ENCODE measurements at regions not wholly inside any gene's neighbourhood (a gene's known extent, or its start where the extent isn't known, plus 50 kb on each side); places are given as distances from the start of the nearest gene placed in this dataset.
"Not testable (repeated sequence)": the region's sequence is repeated elsewhere in the genome, so short reads cannot be mapped to it uniquely, and the experiment has no call there.

- Histone ChIP-seq H3F3A (ENCODE audit: insufficient read depth, low read depth) (no peaks in the 10 kb centered on the region), H3K4me2 (no peak overlapping the region), H3K4me3 (no peak overlapping the region), H3K27ac (no peak overlapping the region), H3K27me3 (ENCODE audit: insufficient read depth, low read depth) (peaks cover 48% of the 10 kb centered on the region), H4K20me1 (ENCODE audit: insufficient read depth) (no peaks in the 10 kb centered on the region), H3K9me2 (ENCODE audit: insufficient read depth) (no peaks in the 10 kb centered on the region), H3K4me1 (replicated peaks; ENCODE audit: insufficient read depth) (no peaks in the 10 kb centered on the region), H3K79me2 (ENCODE audit: low read depth) (no peaks in the 10 kb centered on the region), H2AFZ (no peak overlapping the region), H3K36me3 (ENCODE audit: low read depth) (no peaks in the 10 kb centered on the region), H3K9me3 (ENCODE audit: insufficient read depth, low read depth) (no peaks in the 10 kb centered on the region)
- BruUV-seq (replicated peaks): no TSS peak
- TF ChIP-seq CTCF (conservative IDR thresholded peaks at IDR 0.05) (no peak), EZH2 (IDR thresholded peaks at IDR 0.05; ENCODE audit: low read depth) (no peak)
- POLR2A ChIA-PET (ENCODE audit: unreplicated experiment): no interaction called here
- CTCF ChIA-PET: no interaction called here
- intact Hi-C loops (cut with micrococcal nuclease; ENCODE audit: unreplicated experiment): no loop called here
- no peak for DNase-seq
These were observed 274.9 kb downstream of the RRAGC start for GRCh38 chr1:38584448-38585355.

DNA sequence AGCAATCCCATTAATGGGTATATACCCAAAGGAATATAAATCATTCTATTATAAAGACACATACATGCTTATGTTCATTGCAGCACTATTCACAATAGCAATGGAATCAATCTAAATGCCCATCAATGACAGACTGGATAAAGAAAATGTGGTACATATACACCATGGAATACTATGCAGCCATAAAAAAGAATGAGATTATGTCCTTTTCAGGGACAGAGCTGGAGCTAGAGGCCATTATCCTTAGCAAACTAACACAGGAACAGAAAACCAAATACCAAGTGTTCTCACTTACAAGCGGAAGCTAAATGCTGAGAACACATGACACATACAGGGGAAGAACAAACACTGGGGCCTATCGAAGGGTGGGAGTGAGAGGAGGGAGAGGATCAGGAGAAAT lies 276.3 kb downstream of the RRAGC start:
- H3F3A ChIP-seq (ENCODE audit: insufficient read depth, low read depth); H3K27ac ChIP-seq; H3K9me2 ChIP-seq (ENCODE audit: insufficient read depth); POLR2A ChIA-PET (ENCODE audit: unreplicated experiment); H3K79me2 ChIP-seq (ENCODE audit: low read depth); intact Hi-C loops (cut with micrococcal nuclease; ENCODE audit: unreplicated experiment); H4K20me1 ChIP-seq (ENCODE audit: insufficient read depth); H3K36me3 ChIP-seq (ENCODE audit: low read depth); BruUV-seq (replicated peaks); H3K9me3 ChIP-seq (ENCODE audit: insufficient read depth, low read depth); DNase-seq; H3K4me3 ChIP-seq; H2AFZ ChIP-seq; CTCF ChIA-PET; H3K4me1 ChIP-seq (replicated peaks; ENCODE audit: insufficient read depth); H3K4me2 ChIP-seq: not testable (repeated sequence)
- H3K27me3 ChIP-seq (ENCODE audit: insufficient read depth, low read depth): peaks cover 54% of the 10 kb centered on the region

DNA sequence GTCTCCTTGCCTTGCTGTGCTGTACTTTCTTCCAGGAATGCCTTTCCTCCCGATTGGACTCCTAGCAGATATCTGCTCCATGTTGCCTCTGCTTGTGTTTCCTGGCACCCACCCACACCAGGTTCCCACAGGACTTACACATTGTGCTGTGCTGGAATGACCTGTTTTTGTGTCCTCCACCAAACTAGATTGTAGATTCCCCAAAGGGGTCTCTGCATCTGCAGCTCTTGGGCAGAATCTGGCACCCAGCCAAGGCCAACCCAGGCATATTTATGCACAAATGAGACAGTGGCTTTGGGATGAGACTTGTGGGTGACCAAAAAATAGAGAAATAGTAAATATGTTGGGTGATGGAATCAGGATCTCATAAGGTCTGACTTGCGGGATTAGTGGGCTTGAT lies 278.2 kb downstream of the RRAGC start:
- no peaks in the 10 kb centered on the region for H3K9me2 ChIP-seq (ENCODE audit: insufficient read depth)
- peaks cover 55% of the 10 kb centered on the region for H3K27me3 ChIP-seq (ENCODE audit: insufficient read depth, low read depth)
- no peak for DNase-seq
- no peaks in the 10 kb centered on the region for H3K36me3 ChIP-seq (ENCODE audit: low read depth)
- TF ChIP-seq CTCF (conservative IDR thresholded peaks at IDR 0.05): no peak
- no peak for TF ChIP-seq EZH2 (IDR thresholded peaks at IDR 0.05; ENCODE audit: low read depth)
- no peaks in the 10 kb centered on the region for H3F3A ChIP-seq (ENCODE audit: insufficient read depth, low read depth)
- H3K4me1 ChIP-seq (replicated peaks; ENCODE audit: insufficient read depth): no peaks in the 10 kb centered on the region
- no peaks in the 10 kb centered on the region for H3K79me2 ChIP-seq (ENCODE audit: low read depth)
- no peaks in the 10 kb centered on the region for H4K20me1 ChIP-seq (ENCODE audit: insufficient read depth)
- POLR2A ChIA-PET (ENCODE audit: unreplicated experiment): no interaction called here
- no peak overlapping the region for H3K4me3 ChIP-seq
- BruUV-seq (replicated peaks): no TSS peak
- no peak overlapping the region for H3K4me2 ChIP-seq
- CTCF ChIA-PET: no interaction called here
- intact Hi-C loops (cut with micrococcal nuclease; ENCODE audit: unreplicated experiment): no loop called here
- no peak overlapping the region for H3K27ac ChIP-seq
- H2AFZ ChIP-seq: no peak overlapping the region
- no peaks in the 10 kb centered on the region for H3K9me3 ChIP-seq (ENCODE audit: insufficient read depth, low read depth)

GRCh38 chr1:38580594-38580993 lies 279.0 kb downstream of the RRAGC start:
- H3K27ac ChIP-seq: no peak overlapping the region
- no peaks in the 10 kb centered on the region for H4K20me1 ChIP-seq (ENCODE audit: insufficient read depth)
- no peak overlapping the region for H3K4me3 ChIP-seq
- H3K4me2 ChIP-seq: no peak overlapping the region
- no peaks in the 10 kb centered on the region for H3K4me1 ChIP-seq (replicated peaks; ENCODE audit: insufficient read depth)
- no peak for DNase-seq
- BruUV-seq (replicated peaks): no TSS peak
- H3K9me2 ChIP-seq (ENCODE audit: insufficient read depth): no peaks in the 10 kb centered on the region
- intact Hi-C loops (cut with micrococcal nuclease; ENCODE audit: unreplicated experiment): no loop called here
- ChIA-PET POLR2A (ENCODE audit: unreplicated experiment) (no interaction called here), CTCF (no interaction called here)
- TF ChIP-seq EZH2 (IDR thresholded peaks at IDR 0.05; ENCODE audit: low read depth) (no peak), CTCF (conservative IDR thresholded peaks at IDR 0.05) (no peak)
- H3K36me3 ChIP-seq (ENCODE audit: low read depth): no peaks in the 10 kb centered on the region
- no peaks in the 10 kb centered on the region for H3K79me2 ChIP-seq (ENCODE audit: low read depth)
- H3K9me3 ChIP-seq (ENCODE audit: insufficient read depth, low read depth): no peaks in the 10 kb centered on the region
- H3K27me3 ChIP-seq (ENCODE audit: insufficient read depth, low read depth): peaks cover 48% of the 10 kb centered on the region
- no peaks in the 10 kb centered on the region for H3F3A ChIP-seq (ENCODE audit: insufficient read depth, low read depth)
- no peak overlapping the region for H2AFZ ChIP-seq

Data from PC-9 (cell line).